GM19240 (cell line): ENCODE measurements at regions not wholly inside any gene's neighbourhood (a gene's known extent, or its start where the extent isn't known, plus 50 kb on each side); places are given as distances from the start of the nearest gene placed in this dataset.
A peak's percentile ranks its signal among the peaks of the same experiment; 100 is the strongest.

ENCODE experiments used
- DNase-seq: peaks from one replicate; pipeline ENCODE4 v3.0.0; 2011; ENCODE audit warnings: low spot score; ENCODE audit not compliant: insufficient read length

DNA sequence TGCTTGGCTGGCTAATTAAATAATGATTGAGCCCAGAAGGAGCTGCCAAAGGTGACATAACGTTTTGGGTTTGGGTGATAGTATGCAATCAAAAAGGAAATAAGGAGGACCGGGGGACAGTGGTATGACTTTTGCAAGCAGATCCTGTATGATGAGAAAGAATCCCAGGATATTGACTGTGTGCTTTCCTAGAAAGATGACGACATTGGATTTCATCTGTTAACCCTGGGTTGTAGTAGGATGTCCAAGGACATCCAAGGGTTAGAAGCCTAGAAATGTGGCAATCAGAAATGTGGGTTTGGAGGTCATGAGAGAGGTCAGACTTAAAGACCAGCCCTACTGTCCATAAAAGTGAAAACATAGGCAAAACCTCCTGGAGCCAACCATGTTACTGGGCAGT is 50.3 kb upstream of the HMHB1 start:
- no peak for DNase-seq

DNA sequence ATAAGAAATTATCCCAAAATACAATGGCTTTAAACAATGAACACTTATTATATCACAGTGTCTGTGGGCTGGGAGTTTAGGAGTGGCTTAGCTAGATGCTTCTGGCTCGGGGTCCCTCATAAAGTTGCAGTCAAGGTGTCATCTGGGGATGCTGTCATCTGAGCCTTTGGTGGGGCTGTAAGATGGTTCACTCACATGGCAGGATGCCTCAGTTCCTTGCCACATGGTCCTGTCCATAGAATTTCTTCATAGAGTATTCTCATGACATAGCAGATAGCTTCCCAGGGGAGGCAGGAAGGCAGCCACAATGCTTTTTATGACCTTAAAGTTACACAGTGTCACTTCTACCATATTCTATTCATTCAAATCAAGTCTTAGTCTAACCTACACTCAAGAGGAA is 51.2 kb upstream of the HMHB1 start:
- no peak for DNase-seq

DNA sequence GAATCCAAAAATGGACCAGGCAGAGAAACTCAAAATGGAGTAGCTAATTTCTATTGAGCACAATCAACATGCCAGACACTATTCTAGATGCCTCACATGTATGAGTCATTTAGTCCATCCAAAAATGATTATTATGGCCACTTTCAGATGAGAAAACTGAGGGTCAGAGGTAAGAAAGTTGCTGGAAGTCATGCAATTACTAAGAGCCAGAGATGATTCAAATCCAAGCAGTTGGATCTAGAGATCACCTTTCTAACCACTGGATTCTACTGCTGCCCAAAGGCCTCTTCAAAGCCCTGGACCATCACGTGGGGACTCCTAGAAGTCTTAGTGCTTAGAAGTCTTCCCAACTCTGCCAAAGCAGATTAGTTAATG is 51.8 kb upstream of the HMHB1 start:
- DNase-seq = no peak

DNA sequence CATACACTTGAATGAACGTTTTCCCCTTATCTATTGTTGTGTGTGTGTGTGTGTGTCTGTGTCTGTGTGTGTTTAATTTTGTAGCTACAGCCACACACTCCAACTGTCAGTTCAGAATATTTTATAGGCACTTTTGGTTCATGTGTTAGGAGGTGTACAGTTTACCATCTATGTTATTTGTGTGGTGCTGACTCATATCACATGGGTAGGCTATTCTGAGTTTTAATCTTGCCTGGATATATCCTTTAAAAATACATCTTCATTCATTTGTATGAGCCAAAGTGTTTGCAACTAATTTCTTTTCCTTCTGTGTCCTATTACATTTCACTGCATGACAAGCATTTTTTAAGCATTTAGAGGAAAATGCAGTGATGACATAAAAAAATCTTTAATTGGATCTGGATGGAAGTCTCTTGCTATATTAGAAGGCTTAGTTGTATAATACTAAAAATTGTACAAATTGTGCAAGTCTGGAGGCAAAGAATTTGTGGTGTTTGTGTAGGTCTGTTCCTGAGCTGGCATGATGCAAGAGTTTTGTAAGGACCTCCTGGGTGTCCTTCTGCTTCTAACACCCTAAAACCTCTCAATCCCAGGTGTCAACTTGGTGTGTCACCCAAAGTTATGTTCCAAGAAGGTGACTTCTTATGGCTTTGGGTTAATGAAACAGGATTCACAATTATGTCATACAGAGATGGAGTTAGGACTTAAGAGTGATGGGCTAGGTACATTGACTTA is 52.4 kb upstream of the HMHB1 start:
- no peak for DNase-seq

DNA sequence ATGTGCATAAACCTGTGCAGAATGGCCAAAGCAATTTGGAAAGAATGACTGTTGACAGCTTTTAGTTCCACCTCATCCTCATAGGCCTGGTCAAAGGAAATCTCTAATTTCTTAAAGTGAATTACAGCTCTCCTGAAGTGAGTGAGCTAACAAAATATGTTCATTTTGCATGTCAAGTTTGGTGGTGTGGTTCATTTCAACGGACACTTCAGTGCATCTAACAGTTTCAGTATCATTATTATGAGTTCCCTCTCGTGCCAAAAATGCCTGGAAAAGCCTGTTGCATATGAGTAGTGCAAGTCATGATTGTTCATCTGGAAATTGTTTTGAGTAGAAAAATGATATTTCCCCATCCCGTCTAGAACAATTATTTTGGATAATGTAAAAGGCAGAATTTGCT is 53.2 kb upstream of the HMHB1 start:
- peak; percentile 14 for DNase-seq

DNA sequence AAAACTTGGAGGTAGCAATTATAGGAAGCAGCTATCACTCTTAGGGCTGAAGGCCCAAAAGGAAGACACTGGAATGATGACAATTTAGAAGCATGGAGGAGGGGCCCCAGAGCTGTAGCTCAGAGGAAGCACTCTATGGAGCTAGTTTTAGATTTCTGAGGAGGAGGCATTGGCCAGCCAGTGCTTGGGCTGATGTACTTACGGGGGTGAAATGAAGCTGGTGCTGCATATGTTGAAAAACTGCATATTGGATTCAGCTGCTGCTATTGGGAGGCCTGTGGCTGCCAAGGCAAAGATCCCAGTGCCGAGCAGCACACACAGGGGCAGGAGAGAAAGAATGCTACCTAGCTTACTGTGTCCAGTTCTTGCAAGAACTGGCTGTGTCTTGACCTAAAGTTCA is 53.9 kb upstream of the HMHB1 start:
- no peak for DNase-seq

DNA sequence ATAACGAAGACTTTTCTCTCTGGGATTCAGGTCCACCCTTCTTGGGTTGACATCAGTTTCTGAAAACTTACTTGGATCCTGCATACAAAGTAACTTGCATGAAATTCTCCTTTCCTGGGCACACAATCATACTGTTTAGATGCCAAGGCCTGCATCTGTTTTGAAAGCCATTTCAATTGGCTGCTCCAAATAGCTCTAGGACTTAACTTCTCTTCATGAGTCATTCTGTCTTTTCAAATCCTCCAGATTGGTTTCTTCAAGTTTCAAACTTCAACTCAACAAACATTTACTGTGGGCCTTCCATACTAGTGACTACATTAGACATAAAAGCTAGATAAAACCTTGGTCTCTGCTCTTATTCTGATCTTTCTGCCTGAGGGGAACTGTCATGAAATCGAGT is 54.8 kb upstream of the HMHB1 start:
- no peak for DNase-seq

DNA sequence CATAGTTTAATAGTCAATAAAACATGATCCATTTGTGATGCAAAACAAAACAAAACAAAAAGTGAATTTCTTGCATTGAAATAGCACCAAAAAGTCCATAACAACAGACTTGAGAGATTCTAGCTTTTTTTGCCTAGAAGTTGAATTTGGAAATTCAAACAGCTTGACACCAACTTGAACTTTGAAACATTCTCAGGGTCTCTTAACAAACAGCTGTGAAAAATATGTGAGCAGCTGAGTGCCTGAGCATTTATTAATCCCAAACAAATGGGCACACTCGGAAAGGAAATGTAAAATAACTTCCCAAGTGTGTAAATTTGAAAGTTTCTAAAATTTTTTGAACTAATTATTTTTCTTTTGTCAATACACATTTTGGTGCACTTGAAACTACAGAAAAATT is 56.0 kb upstream of the HMHB1 start:
- DNase-seq = no peak

DNA sequence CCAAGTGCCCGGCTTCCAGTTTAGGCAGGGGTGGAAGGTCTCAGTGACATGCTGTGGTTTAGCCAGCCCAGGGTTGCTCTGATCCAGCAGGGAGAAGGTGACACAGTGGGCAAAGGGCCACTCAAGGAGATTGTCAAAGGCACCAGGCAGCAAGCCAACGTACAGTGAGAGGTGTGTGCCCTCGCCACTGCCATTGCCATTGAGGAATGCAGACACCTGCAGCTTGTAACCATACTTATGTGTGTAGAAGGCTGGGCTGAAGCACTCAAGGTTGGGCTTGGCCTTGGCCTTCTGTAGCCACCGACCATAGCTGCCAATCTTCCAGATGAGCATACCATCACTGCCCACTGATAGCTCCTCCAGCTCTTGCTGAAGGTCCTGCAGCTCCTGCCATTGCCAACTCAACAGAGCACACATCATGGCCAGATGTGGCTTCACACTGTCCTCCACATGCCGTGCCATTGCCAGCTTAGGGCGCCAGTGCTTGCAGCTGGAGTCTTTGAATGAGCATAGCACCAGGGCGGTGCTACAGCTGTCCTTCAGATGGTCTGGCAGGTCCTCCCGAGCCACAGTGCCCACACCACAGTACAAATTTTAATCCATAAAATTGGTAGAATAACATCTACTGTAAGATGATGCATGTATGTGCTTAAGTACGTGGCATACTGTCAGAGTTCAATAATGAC is 59.7 kb upstream of the HMHB1 start:
- no peak for DNase-seq

DNA sequence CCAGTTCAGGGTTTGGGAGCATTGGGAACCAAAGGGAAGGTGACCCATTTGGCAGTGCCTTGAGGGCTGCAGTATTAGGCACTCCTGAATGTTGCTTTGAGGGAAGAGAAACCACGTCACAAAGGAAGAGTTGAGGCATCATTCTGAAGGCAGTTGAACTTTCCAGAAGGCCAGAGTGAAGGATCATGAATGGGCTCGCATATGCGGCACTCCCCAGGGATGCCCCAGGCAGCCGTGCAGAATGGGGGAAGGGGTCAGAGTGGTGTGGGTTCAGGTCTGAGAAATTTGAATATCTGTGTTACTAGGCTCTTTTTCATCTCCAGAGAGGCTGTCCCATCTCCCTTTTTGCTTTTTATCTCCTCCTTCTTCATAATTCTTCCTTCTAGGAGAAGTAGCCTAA is 60.6 kb upstream of the HMHB1 start:
- DNase-seq = no peak

DNA sequence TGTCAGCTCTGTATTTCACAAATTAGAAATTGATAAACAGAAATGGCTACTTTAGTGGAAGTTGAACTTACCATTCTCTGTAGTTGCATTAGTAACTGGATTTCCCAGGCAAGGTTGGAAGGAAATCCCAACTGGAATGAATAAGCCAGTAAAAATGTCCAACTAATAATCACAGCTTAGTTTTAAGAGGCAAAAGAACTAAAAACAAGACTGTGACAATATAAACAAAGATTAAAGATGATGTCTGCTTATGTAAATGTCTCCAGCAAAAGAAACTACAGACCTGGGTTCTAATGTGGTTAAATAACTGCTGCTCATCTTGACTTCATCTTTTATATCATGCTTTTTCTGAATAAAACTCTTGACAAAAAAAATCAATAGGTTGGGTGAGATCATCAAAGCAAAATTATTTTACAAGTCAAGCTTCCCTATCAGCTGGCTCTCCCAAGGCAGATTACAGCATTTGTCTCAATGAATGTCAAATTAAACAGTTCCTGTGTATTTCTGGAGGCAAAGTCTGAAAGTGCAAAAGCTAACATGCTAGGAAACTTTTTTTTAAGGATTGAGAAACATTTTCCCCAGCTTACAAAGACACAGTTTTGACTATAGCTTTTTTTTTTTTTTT is 62.3 kb upstream of the HMHB1 start:
- no peak for DNase-seq

DNA sequence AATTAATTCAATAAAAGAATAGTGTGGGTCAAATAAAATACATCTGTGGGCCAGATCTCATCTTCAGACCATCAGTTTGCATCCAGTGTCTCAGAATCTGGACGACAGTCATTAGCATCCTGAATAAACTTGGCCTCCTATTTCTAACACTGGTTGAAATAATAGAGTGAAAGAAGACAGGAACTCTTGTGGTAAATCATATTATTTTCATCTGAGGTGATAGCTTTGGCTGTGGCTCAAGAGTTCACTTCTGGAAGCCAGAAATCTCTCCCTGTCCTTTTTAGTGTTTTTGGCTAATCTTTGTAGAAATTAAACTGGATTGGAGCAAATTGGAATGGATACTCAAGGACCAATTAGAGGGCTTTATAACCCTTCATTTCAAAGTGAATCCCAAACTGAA is 63.4 kb upstream of the HMHB1 start:
- DNase-seq = no peak

DNA sequence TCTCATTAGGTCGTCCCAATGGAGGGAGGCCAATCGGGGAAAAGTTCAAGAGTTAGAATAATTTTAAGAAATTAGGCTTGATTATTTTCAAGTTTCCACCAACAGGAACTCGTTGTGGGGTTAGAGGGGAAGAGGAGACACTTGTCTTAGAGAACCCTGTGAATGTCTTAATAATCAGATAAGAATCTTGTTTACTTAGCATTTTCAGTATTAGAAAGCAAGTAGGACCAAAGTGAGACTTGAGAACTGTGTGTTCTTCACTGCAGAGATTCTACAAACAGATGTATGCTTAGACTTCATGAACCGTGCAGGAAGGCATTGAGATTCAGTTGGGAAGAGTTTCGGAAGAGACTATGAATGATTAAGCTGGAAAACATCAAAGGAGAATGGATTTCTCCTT is 69.0 kb upstream of the HMHB1 start:
- no peak for DNase-seq

DNA sequence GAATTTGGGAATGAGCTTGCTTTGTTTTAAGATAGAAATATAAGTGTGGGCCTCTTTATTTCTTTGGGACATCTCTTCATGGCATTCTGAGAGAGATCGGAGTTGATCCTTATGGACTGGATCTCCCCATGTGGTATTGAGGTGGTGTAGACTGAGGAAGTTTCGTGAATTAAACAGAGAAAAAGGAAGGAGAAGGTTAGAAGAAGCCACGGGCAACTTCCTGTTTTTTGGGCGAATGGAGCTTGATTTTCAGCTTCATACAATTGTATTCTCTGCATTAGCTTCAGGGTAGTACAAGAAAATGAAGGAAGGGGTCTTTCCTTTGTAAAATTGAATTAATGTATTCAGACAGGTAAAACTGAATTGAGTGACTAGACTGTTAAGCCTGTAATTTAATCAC is 70.5 kb upstream of the HMHB1 start:
- DNase-seq = no peak

DNA sequence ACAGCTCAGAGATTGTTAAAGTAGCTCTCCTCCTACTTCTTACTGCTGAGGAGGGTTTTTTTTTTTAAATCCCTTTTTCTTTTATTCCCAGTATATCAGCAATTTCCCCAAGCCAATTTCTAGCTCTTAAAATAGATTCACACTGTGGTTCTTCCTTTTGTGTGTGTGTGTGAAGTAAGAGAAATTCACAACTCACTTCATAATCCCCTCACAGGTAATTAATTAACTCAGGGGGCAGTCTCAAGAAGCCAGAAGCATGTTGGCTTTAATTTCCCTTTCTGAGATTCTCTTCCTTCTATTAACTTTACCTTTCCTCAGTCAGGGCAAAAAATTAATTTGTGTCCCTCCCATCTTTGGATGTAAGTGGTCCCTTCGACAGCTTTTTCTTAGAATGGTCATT is 71.0 kb upstream of the HMHB1 start:
- DNase-seq = no peak

DNA sequence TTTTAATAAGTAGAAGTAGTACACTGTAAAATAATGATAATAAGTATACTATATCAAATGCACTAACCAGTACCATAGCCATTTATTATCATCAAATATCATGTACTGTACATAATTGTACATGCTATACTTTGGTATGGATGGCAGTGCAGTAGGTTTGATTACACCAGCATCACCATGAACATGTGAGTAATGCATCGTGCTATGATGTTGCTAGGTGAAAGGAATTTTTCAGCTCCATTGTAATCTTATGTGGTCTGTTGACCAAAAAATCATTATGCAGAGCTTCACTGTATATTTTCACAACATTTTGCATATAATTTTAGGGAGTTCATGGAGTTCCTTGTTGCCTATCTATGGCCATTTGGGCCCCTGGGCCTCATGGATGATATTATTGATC is 72.2 kb upstream of the HMHB1 start:
- DNase-seq = no peak

DNA sequence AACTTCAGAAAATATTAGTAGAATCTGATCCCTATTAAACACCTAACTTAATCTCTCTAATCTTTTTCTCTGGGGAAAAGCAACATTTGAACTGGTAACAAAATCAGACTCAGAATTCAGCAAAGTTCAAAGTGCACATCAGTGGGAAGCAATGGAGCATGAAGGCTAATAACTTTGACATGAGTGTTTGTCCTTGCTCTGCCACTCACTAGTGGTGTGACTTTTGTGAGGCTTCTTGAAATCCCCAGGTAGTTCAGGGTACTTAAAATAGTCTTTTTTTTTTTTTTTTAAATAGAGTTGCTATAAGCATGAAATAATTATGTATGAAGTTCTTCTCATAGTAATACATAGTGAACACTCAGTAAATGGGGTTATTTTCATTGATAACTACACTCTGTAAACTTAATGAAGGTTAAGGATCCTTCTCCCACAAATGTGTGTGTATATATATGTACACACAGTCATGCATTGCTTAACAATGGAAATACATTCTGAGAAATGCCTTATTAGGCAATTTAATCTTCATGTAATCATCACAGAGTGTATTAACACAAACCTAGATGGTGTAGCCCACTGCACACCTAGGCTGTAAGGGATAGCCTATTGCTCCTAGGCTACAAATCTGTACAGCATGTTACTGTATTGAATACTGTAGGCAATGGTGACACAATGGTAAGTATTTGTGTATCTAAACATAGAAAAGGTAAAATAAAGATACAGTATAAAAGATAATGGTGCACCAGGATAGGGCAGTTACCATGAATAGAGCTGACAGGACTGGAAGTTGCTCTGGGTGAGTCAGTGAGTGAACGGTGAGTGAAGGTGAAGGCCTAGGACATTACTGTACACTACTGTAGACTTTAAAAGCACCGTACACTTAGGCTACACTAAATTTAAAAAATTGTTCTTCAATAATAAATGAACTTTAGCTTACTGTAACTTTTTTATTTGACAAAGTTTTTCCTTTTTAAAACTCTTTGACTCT is 73.3 kb upstream of the HMHB1 start:
- no peak for DNase-seq

DNA sequence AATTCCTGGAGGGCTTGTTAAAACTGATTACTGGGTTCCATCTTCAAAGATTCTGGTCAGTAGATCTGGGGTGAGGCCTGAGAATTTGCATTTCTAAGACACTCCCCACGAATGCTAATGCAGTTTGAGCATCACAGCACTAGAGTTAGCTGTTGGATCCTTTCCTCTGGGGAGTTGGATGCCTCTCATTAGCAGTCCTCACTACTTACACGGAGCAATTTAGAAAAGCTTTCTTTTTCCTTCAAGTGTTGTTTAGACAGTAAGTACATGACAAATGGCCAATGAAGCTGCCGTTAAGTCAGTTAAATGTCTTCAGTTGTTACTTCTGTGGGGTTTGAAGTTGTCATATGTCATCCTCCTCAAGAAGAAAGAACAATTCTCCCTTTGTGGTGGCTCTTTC is 74.9 kb upstream of the HMHB1 start:
- no peak for DNase-seq

DNA sequence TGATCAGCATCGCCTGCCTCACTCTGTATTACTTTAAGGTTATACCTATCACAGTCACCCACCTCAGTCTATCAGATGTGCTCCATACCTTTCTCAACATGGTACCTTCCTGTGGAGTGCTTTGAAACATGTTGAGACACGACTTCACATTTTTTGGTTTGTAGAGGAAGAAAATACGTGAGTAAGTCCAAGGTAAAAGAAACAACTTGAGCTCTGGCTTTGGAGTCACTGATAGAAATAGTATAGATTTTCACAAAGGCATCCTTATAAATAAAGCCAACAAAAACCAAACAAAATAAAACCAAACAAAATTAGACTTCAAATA is 77.5 kb upstream of the HMHB1 start:
- DNase-seq = no peak

DNA sequence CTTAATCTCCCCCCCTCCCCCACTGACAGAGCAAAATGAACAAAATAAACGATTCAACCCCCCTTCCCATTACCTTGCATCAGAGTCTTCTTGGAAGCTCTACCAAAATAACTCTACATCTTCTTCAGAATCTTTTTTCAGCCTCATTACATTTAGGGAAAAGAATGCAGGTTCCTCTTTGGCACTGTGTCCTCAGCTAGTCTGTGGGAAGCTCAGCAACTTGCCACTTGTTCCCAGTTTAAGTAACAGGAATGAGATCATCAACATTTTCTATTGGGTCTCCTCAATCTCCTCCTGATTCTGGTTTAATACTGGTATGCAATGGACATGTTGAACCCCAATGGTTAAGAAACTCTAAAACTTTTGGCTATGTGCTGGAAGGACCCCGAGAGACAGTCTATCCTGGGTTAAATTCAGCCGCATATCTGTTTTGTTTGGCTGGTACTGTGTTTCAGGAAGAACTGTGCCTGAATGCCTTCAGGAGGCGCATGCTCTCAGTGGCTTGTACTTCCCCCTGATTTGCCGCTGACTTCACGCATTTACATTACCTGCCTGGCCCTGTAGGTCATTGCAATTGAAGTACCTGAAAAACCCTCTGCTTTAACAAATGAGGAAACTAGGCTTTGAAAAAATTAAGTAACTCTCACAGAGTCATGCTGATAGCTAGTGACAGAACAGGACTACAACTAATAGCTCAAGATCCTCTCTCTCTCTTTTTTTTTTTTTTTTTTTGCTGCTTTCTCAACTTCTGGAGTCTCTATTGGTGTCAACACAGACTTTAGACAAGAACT is 78.1 kb upstream of the HMHB1 start:
- DNase-seq = no peak

DNA sequence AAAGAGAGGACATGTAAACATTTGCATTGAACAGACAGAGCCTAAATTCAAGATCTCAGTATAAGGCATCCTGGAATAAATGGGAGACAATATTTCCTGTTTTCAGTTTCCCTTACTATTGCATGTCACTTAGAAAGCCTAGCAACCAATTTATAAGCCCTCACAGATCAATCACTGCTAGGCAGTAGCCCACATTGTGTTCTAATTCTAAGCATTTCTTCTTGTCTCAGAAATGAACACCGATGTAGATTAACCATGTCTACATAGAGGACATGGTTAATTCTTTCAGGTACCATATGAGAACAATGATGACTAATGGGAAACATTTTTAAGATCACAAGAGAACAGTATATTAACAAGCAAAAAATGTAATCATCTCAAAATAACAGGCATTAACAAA is 79.6 kb upstream of the HMHB1 start:
- DNase-seq = no peak
